GM18868 (cell line): ENCODE measurements at regions not wholly inside any gene's neighbourhood (a gene's known extent, or its start where the extent isn't known, plus 50 kb on each side); places are given as distances from the start of the nearest gene placed in this dataset.
A peak's percentile ranks its signal among the peaks of the same experiment; 100 is the strongest.

Experiments used
- ATAC-seq: cut with Tn5 transposase; IDR thresholded peaks from one replicate; pipeline ENCODE4 v1.9.1; 2021; ENCODE audit warnings: mild to moderate bottlenecking, moderate library complexity; ENCODE audit not compliant: unreplicated experiment

- peak; percentile 40 for ATAC-seq
Observed at GRCh38 chr4:24476282-24476681, 108.1 kb downstream of the DHX15 start.

GRCh38 chr4:24475756-24476155, 108.6 kb downstream of the DHX15 start:
- ATAC-seq = no peak

GRCh38 chr4:24473309-24473721, 111.0 kb downstream of the DHX15 start:
- no peak for ATAC-seq

GRCh38 chr4:24472514-24473308, 111.6 kb downstream of the DHX15 start:
- ATAC-seq = peak; percentile 55

- ATAC-seq = no peak
Observed at GRCh38 chr4:24472161-24472510, 112.2 kb downstream of the DHX15 start.

- ATAC-seq = no peak
Observed at GRCh38 chr4:24471486-24472160, 112.7 kb downstream of the DHX15 start.

- peak; percentile 24 for ATAC-seq
Observed at GRCh38 chr4:24470666-24471485, 113.5 kb downstream of the DHX15 start.

GRCh38 chr4:24468071-24468470, 116.3 kb downstream of the DHX15 start:
- ATAC-seq = no peak

- ATAC-seq = no peak
Observed at GRCh38 chr4:24464566-24464965, 119.8 kb downstream of the DHX15 start.

- no peak for ATAC-seq
Observed at GRCh38 chr4:24456431-24456830, 127.9 kb downstream of the DHX15 start.

GRCh38 chr4:24453951-24454350, 130.4 kb downstream of the DHX15 start:
- ATAC-seq = no peak

GRCh38 chr4:24451870-24452269, 132.5 kb downstream of the DHX15 start:
- no peak for ATAC-seq

GRCh38 chr4:24443200-24443599, 141.2 kb downstream of the DHX15 start:
- no peak for ATAC-seq

GRCh38 chr4:24440765-24441164, 143.6 kb downstream of the DHX15 start:
- ATAC-seq = no peak

GRCh38 chr4:24434241-24434640, 150.1 kb downstream of the DHX15 start:
- no peak for ATAC-seq

- no peak for ATAC-seq
Observed at GRCh38 chr4:24433515-24434214, 150.7 kb downstream of the DHX15 start.

GRCh38 chr4:24428850-24429249, 155.5 kb downstream of the DHX15 start:
- ATAC-seq = no peak

GRCh38 chr4:24426557-24426956, 157.8 kb downstream of the DHX15 start:
- ATAC-seq = no peak

GRCh38 chr4:24425863-24426262, 158.5 kb downstream of the DHX15 start:
- ATAC-seq = no peak

GRCh38 chr4:24423670-24424069, 160.7 kb downstream of the DHX15 start:
- no peak for ATAC-seq

- ATAC-seq = no peak
Observed at GRCh38 chr4:24422644-24423043, 161.7 kb downstream of the DHX15 start.
